CD14-positive monocyte (primary cell): ENCODE measurements at regions not wholly inside any gene's neighbourhood (a gene's known extent, or its start where the extent isn't known, plus 50 kb on each side); places are given as distances from the start of the nearest gene placed in this dataset.

Experiments
- DNase-seq, 3 donors: peaks; one replicate each; pipeline ENCODE4 v3.0.0-alpha.2; 2011 to 2022
- H2AFZ ChIP-seq: 2 replicates; pipeline ENCODE4 v1.6.0; 2012; ENCODE audit warnings: mild to moderate bottlenecking, low read depth, low read length, inconsistent platforms; ENCODE audit not compliant: insufficient read depth, poor library complexity, severe bottlenecking
- H3K27ac ChIP-seq, 2 donors: 1 replicate in 1 of 2; 2 replicates in 1 of 2; pipeline ENCODE4 v1.5.1; 2012 to 2013; ENCODE audit warnings: low read length in 2 of 2, control low read depth in 1 of 2, inconsistent platforms in 1 of 2, low read depth in 1 of 2, mild to moderate bottlenecking in 1 of 2
- H3K27me3 ChIP-seq, 2 donors: one replicate each; pipeline versions ENCODE4 v1.6.0 to v1.6.1; 2011 to 2013; ENCODE audit warnings: low read length in 2 of 2; ENCODE audit not compliant: control insufficient read depth in 2 of 2, insufficient read depth in 2 of 2
- H3K36me3 ChIP-seq, 2 donors: replicated peaks in 1 of 2; 1 replicate in 1 of 2; 2 replicates in 1 of 2; pipeline versions ENCODE4 v1.5.1 to v1.6.1; 2012 to 2013; ENCODE audit warnings: low read length in 2 of 2, control low read depth in 1 of 2, inconsistent platforms in 1 of 2, mild to moderate bottlenecking in 1 of 2; ENCODE audit not compliant: insufficient read depth in 2 of 2, control insufficient read depth in 1 of 2
- H3K4me1 ChIP-seq, 2 donors: 1 replicate in 1 of 2; 2 replicates in 1 of 2; pipeline versions ENCODE4 v1.5.1 to v1.6.1; 2012 to 2013; ENCODE audit warnings: low read length in 2 of 2, control low read depth in 1 of 2, inconsistent platforms in 1 of 2, mild to moderate bottlenecking in 1 of 2, moderate library complexity in 1 of 2; ENCODE audit not compliant: insufficient read depth in 2 of 2, control insufficient read depth in 1 of 2
- H3K4me2 ChIP-seq: replicated peaks from 2 replicates; pipeline ENCODE3; 2012; ENCODE audit warnings: low read length, moderate library complexity, mild to moderate bottlenecking; ENCODE audit not compliant: poor library complexity, severe bottlenecking; ENCODE audit errors: extremely low read depth
- H3K4me3 ChIP-seq, 3 experiments: fragments of 200-600 bp in 1 of 3; sonication (generic) in 1 of 3; replicated peaks in 1 of 3; 1 replicate in 2 of 3; 2 replicates in 1 of 3; pipeline ENCODE4 v1.5.1; 2011 to 2013; ENCODE audit warnings: low read length in 3 of 3, mild to moderate bottlenecking in 3 of 3, control low read depth in 2 of 3, low read depth in 2 of 3, inconsistent platforms in 1 of 3, moderate library complexity in 1 of 3
- H3K79me2 ChIP-seq: 2 replicates; pipeline ENCODE4 v1.6.0; 2012; ENCODE audit warnings: mild to moderate bottlenecking, control low read depth, inconsistent platforms, low read length, moderate library complexity; ENCODE audit not compliant: insufficient read depth
- H3K9ac ChIP-seq: 2 replicates; pipeline ENCODE4 v1.6.0; 2017; ENCODE audit warnings: low read length, mild to moderate bottlenecking; ENCODE audit not compliant: insufficient read depth, poor library complexity, severe bottlenecking
- H3K9me3 ChIP-seq, 2 donors: replicated peaks in 1 of 2; 1 replicate in 1 of 2; 2 replicates in 1 of 2; pipeline versions ENCODE4 v1.5.1 to v1.6.1; 2012 to 2013; ENCODE audit warnings: low read length in 2 of 2, control low read depth in 1 of 2; ENCODE audit not compliant: control insufficient read depth in 1 of 2, insufficient read depth in 1 of 2
- H4K20me1 ChIP-seq: 2 replicates; pipeline ENCODE4 v1.6.0; 2012; ENCODE audit warnings: mild to moderate bottlenecking, low read length, control low read depth, moderate library complexity; ENCODE audit not compliant: insufficient read depth
- H3K27ac Mint-ChIP-seq, 7 donors: one replicate each; pipeline ENCODE4 v1.8.0; 2020; ENCODE audit warnings: mild to moderate bottlenecking in 7 of 7, mixed read lengths in 7 of 7, moderate library complexity in 6 of 7, inconsistent platforms in 2 of 7
- H3K27me3 Mint-ChIP-seq, 3 donors: one replicate each; pipeline ENCODE4 v1.8.0; 2021 to 2022; ENCODE audit warnings: low read depth in 3 of 3, mild to moderate bottlenecking in 3 of 3, mixed read lengths in 3 of 3, moderate library complexity in 3 of 3, inconsistent platforms in 1 of 3
- H3K36me3 Mint-ChIP-seq, 2 donors: one replicate each; pipeline ENCODE4 v1.8.0; 2020; ENCODE audit warnings: mixed read lengths in 2 of 2, inconsistent platforms in 1 of 2, mild to moderate bottlenecking in 1 of 2
- H3K4me1 Mint-ChIP-seq: one replicate; pipeline ENCODE4 v1.8.0; 2020; ENCODE audit warnings: mild to moderate bottlenecking, mixed read lengths
- H3K4me3 Mint-ChIP-seq, 2 donors: one replicate each; pipeline ENCODE4 v1.8.0; 2020; ENCODE audit warnings: mild to moderate bottlenecking in 2 of 2, mixed read lengths in 2 of 2, moderate library complexity in 1 of 2
- H3K9me3 Mint-ChIP-seq, 7 donors: one replicate each; pipeline ENCODE4 v1.8.0; 2020 to 2022; ENCODE audit warnings: mixed read lengths in 7 of 7, mild to moderate bottlenecking in 6 of 7, moderate library complexity in 6 of 7, inconsistent platforms in 2 of 7
- CTCF ChIP-seq: fragments of 200-600 bp; IDR thresholded peaks from one replicate; pipeline ENCODE4 v1.8.0; 2022; ENCODE audit warnings: antibody characterized with exemption, mild to moderate bottlenecking
- WGBS: methylation state at CpG from one replicate; pipeline ENCODE4 v1.1.5; 2013; ENCODE audit warnings: missing lambda C conversion rate; ENCODE audit not compliant: insufficient coverage; 5-methylcytosine and 5-hydroxymethylcytosine counted together
- intact Hi-C, 2 donors: fragments of 100-400 bp; cut with micrococcal nuclease; formaldehyde crosslinking; loops; one replicate each; pipeline versions ENCODE4 v1.15.0 to v1.15.1; 2023

GRCh38 chr15:79212589-79213157, 69.8 kb upstream of the ANKRD34C start:
- no peak overlapping the region for H2AFZ ChIP-seq
- Mint-ChIP-seq H3K9me3 (peaks cover 5 to 18% (median 7%) of the 10 kb centered on the region in 7 donors), H3K36me3 (no peaks in the 10 kb centered on the region), H3K4me1 (no peaks in the 10 kb centered on the region), H3K4me3 (no peak overlapping the region), H3K27ac (no peak overlapping the region), H3K27me3 (peaks cover 23 to 52% (median 28%) of the 10 kb centered on the region in 3 donors)
- 84% methylated on average over 10 of the region's 11 CpGs for WGBS
- no peak overlapping the region for H3K4me3 ChIP-seq
- H3K36me3 ChIP-seq, result no peaks in the 10 kb centered on the region
- no peaks in the 10 kb centered on the region for H3K79me2 ChIP-seq
- no peak overlapping the region for H3K27ac ChIP-seq
- intact Hi-C loops, result no loop called here
- peaks cover 4 to 9% of the 10 kb centered on the region in 2 donors for H3K9me3 ChIP-seq
- H3K4me1 ChIP-seq, result no peaks in the 10 kb centered on the region
- no peak overlapping the region for H3K9ac ChIP-seq
- H3K4me2 ChIP-seq, result no peak overlapping the region
- H4K20me1 ChIP-seq, result no peaks in the 10 kb centered on the region
- H3K27me3 ChIP-seq, result peaks cover 21 to 32% of the 10 kb centered on the region in 2 donors
- no peak for DNase-seq
- TF ChIP-seq CTCF, result no peak

- Histone ChIP-seq H3K4me3 (no peak overlapping the region), H3K36me3 (no peaks in the 10 kb centered on the region), H3K9ac (no peak overlapping the region), H3K27ac (no peak overlapping the region), H3K4me2 (no peak overlapping the region), H2AFZ (no peak overlapping the region), H3K79me2 (no peaks in the 10 kb centered on the region), H4K20me1 (no peaks in the 10 kb centered on the region), H3K27me3 (peaks cover 21 to 32% of the 10 kb centered on the region in 2 donors), H3K4me1 (no peaks in the 10 kb centered on the region), H3K9me3 (no peaks in the 10 kb centered on the region)
- Mint-ChIP-seq H3K36me3 (no peaks in the 10 kb centered on the region), H3K4me3 (no peak overlapping the region), H3K27me3 (peaks cover 21 to 53% (median 28%) of the 10 kb centered on the region in 3 donors), H3K9me3 (peaks cover 0 to 9% (median 2%) of the 10 kb centered on the region in 7 donors), H3K27ac (no peak overlapping the region), H3K4me1 (no peaks in the 10 kb centered on the region)
- WGBS, result no CpG with 5 or more reads among the region's 1 CpG
- no peak for TF ChIP-seq CTCF
- no peak for DNase-seq
- intact Hi-C loops, result no loop called here
Observed at GRCh38 chr15:79211481-79211880, 71.0 kb upstream of the ANKRD34C start.
